Activated T-helper 2 cell treated with anti-CD3 and anti-CD28 coated beads, Interferon-gamma antibody, Interleukin-2, Interleukin-4, amounts not matched to agents 10 μg/mL and 5 μg/mL and 100 μg/mL, durations not matched to agents 14 hours and 24 hours and 36 hours (primary cell): ENCODE measurements at regions not wholly inside any gene's neighbourhood (a gene's known extent, or its start where the extent isn't known, plus 50 kb on each side); places are given as distances from the start of the nearest gene placed in this dataset.
"Not testable (repeated sequence)": the region's sequence is repeated elsewhere in the genome, so short reads cannot be mapped to it uniquely, and the experiment has no call there.

Experiments
- DNase-seq: peaks from one replicate; pipeline ENCODE4 v3.0.0; 2021; ENCODE audit warnings: low spot score
- H3K27ac Mint-ChIP-seq: one replicate; pipeline ENCODE4 v1.8.0; 2021; ENCODE audit warnings: mixed read lengths
- H3K27me3 Mint-ChIP-seq: one replicate; pipeline ENCODE4 v1.8.0; 2021; ENCODE audit warnings: low read depth, mixed read lengths
- H3K36me3 Mint-ChIP-seq: one replicate; pipeline ENCODE4 v1.8.0; 2021; ENCODE audit warnings: low read depth, mixed read lengths
- H3K4me1 Mint-ChIP-seq: one replicate; pipeline ENCODE4 v1.8.0; 2021; ENCODE audit warnings: low read depth, mixed read lengths
- H3K4me3 Mint-ChIP-seq: one replicate; pipeline ENCODE4 v1.8.0; 2021; ENCODE audit warnings: low read depth, mild to moderate bottlenecking, moderate library complexity, mixed read lengths
- H3K9me3 Mint-ChIP-seq: one replicate; pipeline ENCODE4 v1.8.0; 2021; ENCODE audit warnings: mixed read lengths
- intact Hi-C: fragments of 100-400 bp; cut with micrococcal nuclease; formaldehyde crosslinking; loops from one replicate; pipeline ENCODE4 v1.15.1; 2023

DNA sequence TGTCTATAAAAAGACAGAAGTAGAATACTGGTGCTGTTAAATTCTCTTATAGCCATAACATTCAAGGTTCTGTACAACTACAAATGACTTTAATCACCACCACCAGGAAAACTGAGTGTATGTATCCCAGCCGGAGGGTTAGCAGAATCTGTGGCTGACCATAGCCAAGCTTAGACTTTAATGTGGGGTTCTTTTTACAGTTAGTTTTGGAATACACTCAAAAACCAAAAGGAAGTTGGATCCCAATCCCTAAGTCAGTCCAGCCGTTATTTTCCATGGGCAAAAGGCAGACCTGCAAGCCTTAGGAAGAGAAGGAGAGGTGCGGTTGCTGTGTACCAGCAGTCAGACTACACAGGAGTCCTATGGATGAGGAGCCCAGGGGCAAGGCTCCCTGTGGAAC is 179.8 kb downstream of the ENC1 start:
- Mint-ChIP-seq H3K27ac (no peak overlapping the region), H3K4me1 (no peaks in the 10 kb centered on the region), H3K36me3 (no peaks in the 10 kb centered on the region), H3K4me3 (no peak overlapping the region), H3K27me3 (peaks cover 12% of the 10 kb centered on the region), H3K9me3 (no peaks in the 10 kb centered on the region)
- intact Hi-C loops: no loop called here
- no peak for DNase-seq

DNA sequence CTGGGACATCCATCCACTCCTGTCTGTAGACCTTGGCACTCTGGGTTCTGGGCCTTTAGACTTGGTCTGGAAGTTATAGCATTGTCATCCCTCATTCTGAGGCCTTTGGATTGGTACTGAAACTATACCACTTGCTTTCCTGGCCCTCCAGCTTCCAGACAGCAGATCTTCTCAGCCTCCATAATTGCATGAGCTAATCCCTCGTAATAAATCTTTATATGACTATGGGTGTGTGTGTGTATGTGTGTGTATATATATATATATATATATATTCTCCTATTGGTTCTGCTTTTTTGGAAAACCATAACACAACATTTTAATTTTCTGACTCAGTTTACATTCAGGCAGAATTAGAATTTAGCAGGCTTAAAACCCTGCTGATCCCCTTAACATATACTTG is 180.5 kb downstream of the ENC1 start:
- H3K9me3 Mint-ChIP-seq: no peaks in the 10 kb centered on the region
- peaks cover 12% of the 10 kb centered on the region for H3K27me3 Mint-ChIP-seq
- no peak overlapping the region for H3K4me3 Mint-ChIP-seq

DNA sequence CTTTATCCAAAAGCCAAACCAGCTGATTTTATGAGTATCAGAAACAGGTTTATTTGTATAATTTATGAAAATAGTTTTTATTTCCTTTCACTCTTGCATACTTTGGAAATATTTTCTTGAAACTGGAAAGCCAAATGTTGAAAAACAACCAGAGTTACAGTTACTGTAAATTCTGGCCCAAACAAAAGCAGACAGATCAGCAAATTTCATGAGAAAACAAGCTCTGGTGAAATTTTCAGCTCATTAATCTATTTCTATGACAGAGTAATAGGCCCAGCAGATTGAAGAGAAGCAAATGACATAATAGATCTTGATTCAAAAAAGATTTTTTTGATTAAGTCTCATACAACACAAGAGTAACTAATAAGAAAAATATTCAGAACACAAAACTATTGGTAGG is 182.7 kb downstream of the ENC1 start:
- no peaks in the 10 kb centered on the region for H3K9me3 Mint-ChIP-seq
- no peaks in the 10 kb centered on the region for H3K4me1 Mint-ChIP-seq
- H3K36me3 Mint-ChIP-seq: no peaks in the 10 kb centered on the region
- H3K27ac Mint-ChIP-seq: no peak overlapping the region
- intact Hi-C loops: no loop called here
- peaks cover 12% of the 10 kb centered on the region for H3K27me3 Mint-ChIP-seq
- H3K4me3 Mint-ChIP-seq: no peak overlapping the region
- DNase-seq: no peak

More for the DNA sequence above, 180.5 kb downstream of the ENC1 start:
- intact Hi-C loops: no loop called here
- no peak overlapping the region for H3K27ac Mint-ChIP-seq
- H3K36me3 Mint-ChIP-seq: no peaks in the 10 kb centered on the region
- no peaks in the 10 kb centered on the region for H3K4me1 Mint-ChIP-seq
- no peak for DNase-seq

DNA sequence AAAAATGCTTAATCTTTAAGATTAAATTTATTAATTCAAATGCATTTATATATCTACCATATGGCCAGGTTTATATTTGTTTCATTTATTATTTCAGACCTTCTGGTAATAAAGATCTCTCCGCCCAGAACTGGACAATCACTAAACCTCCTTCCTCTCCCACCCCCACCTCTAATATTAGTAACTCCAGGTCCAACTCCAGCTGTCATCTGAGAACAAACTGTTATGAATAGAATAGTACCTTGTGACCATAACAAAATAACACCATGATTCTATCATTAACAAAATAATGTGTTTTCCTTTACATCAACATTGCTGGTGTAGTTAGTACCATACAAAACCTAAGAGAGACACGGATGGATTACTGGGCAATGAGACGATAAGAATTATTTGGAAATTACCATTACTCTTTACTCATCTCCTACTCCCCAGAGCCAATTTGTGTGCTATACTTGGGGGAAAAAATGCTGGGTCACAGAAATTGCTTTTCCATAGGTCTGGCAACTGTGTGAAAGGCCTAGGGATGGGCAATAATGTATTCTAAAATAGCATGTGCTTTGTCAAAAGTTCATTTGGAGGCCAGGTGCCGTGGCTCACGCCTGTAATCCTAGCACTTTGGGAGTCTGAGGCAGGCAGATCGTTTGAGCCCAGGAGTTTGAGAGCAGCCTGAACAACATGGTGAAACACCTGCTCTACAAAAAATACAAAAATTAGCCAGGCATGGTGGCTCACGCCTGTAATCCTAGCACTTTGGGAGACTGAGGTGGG is 186.1 kb downstream of the ENC1 start:
- Mint-ChIP-seq H3K4me3 (no peak overlapping the region), H3K27me3 (peaks cover 9% of the 10 kb centered on the region)
- intact Hi-C loops: no loop called here

DNA sequence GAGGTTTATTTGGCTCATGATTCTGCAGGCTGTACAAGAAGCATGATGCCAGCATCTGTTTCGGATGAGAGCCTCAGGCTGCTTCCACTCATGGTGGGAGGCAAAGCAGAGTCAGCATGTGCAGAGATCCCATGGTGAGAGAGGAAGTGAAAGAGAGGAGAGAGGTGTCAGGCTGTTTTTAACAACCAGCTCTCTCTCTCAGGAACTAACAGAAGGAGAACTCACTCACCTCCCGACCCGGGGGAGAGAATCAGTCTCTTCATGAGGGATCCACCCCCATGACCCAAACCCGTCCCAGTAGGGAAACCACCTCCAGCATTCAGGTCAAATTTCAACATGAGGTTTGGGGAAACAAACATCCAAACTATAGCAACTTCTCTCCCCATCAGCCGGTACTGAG is 187.7 kb downstream of the ENC1 start:
- Mint-ChIP-seq H3K4me3 (no peak overlapping the region), H3K27me3 (peaks cover 11% of the 10 kb centered on the region), H3K9me3 (no peaks in the 10 kb centered on the region), H3K4me1 (no peaks in the 10 kb centered on the region), H3K27ac (no peak overlapping the region), H3K36me3 (no peaks in the 10 kb centered on the region)
- no peak for DNase-seq
- intact Hi-C loops: no loop called here

More for the DNA sequence above, 186.1 kb downstream of the ENC1 start:
- no peak for DNase-seq
- no peaks in the 10 kb centered on the region for H3K4me1 Mint-ChIP-seq
- H3K36me3 Mint-ChIP-seq: no peaks in the 10 kb centered on the region
- no peaks in the 10 kb centered on the region for H3K9me3 Mint-ChIP-seq
- H3K27ac Mint-ChIP-seq: no peak overlapping the region

DNA sequence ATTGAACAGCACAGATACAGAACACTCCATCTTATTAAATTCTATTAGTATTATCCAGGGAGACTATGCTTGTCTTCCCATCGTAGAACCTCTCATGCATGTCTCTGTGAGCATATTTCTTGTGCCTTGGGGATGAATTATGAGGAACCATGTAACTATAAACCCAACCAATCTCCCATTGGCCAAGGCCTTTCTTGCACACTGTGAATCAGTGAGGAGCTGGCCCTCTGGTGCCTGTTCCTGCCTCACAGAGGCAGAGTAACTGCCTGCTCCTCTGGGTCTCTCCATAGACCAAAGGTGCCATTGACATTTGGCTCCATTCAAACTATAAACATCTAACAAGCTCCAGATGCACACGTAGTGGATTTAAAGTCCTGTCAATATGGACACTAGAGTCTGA is 190.4 kb downstream of the ENC1 start:
- Mint-ChIP-seq H3K36me3 (no peaks in the 10 kb centered on the region), H3K9me3 (no peaks in the 10 kb centered on the region), H3K4me3 (no peak overlapping the region), H3K27me3 (peaks cover 7% of the 10 kb centered on the region), H3K4me1 (no peaks in the 10 kb centered on the region), H3K27ac (no peak overlapping the region)
- intact Hi-C loops: no loop called here
- DNase-seq: no peak

DNA sequence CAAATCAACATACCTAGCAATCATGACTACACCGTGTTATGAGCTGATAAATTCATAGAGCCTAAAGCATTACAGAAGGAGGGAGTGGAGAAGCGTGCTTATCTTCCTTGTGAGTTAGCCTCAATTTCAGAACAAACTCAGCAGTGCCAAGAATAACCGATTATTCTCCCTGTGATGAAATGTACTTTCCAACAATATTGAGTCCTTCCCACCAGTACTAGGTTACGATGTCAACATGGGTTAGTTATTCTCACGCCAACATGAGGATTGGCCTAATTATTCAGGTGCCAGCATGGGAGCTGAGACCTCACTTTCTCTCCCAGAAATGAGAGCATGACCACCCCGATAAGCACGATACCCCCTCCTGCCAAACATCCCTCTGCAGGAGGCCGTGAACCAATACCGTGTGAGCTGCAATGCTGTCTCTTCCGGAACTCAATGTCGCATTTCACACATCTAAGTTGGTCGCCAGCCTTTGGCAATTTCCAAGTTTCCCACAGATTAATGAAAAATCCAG is 193.7 kb downstream of the ENC1 start:
- Mint-ChIP-seq H3K36me3 (no peaks in the 10 kb centered on the region), H3K4me1 (no peaks in the 10 kb centered on the region), H3K9me3 (no peaks in the 10 kb centered on the region), H3K27me3 (peaks cover 6% of the 10 kb centered on the region), H3K27ac (no peak overlapping the region), H3K4me3 (no peak overlapping the region)
- no peak for DNase-seq
- intact Hi-C loops: no loop called here

DNA sequence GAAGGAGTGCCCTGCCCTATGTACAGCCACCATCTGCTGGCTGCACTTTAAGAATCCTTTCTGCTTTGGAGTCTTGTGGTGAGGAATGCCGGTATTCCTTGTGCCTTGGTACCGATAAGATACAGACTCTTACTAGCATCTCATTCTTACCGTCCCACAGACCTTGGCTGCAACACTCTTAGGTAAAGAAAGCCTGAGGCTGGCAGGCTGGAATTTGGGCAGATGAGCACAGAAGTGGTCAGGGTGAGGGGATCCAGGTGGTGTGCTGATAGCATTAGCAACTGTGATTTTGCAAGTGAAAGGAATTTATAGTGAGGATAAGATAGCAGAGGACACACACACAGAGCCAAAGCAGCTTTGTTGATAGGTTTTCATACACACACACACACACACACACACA is 198.1 kb downstream of the ENC1 start:
- intact Hi-C loops: no loop called here
- Mint-ChIP-seq H3K36me3 (no peaks in the 10 kb centered on the region), H3K27ac (no peak overlapping the region), H3K9me3 (no peaks in the 10 kb centered on the region), H3K27me3 (peaks cover 6% of the 10 kb centered on the region), H3K4me3 (no peak overlapping the region), H3K4me1 (no peaks in the 10 kb centered on the region)
- DNase-seq: no peak

DNA sequence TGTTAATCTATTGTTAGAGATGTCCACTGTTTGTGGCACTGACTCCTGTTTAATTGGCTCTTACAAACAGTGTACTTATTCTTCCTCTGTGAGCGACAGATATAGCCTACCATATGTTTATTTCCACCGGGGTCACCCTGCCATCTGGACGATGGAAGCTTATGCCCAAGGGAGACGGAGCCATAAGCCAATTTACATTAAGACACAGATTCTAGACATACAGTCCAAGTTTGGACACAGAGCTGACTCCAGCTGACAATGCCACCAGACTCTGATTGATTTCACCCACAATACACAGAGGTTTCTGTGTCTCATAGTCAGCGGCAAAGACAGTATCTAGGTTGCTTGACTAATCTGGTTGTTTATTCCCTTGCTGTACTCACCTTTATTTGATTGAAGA is 198.9 kb downstream of the ENC1 start:
- DNase-seq: no peak
- H3K36me3 Mint-ChIP-seq: no peaks in the 10 kb centered on the region
- intact Hi-C loops: no loop called here
- H3K27ac Mint-ChIP-seq: no peak overlapping the region
- no peak overlapping the region for H3K4me3 Mint-ChIP-seq
- H3K27me3 Mint-ChIP-seq: peaks cover 6% of the 10 kb centered on the region
- H3K4me1 Mint-ChIP-seq: no peaks in the 10 kb centered on the region
- H3K9me3 Mint-ChIP-seq: no peaks in the 10 kb centered on the region

DNA sequence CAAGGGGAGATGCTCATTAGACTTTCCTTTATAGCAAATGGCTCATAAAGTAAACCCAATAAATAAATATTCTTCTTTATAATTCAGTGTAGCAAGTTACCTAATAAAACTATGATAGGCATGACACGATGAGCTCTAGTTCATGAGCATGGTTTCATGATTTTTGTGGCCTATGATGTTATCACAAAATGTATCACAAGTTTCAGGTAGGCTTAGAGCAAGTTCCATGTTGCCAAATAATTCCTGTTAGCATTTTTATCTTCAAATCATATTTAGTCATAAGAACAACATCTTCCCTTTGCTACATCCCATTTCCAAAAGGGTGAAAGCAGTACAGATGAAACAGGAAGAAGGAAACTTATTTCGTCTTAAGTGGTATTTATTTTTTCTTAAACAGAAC is 200.2 kb downstream of the ENC1 start:
- Mint-ChIP-seq H3K27ac (no peak overlapping the region), H3K27me3 (peaks cover 6% of the 10 kb centered on the region), H3K36me3 (no peaks in the 10 kb centered on the region), H3K4me1 (no peaks in the 10 kb centered on the region), H3K4me3 (no peak overlapping the region), H3K9me3 (no peaks in the 10 kb centered on the region)
- intact Hi-C loops: no loop called here
- DNase-seq: no peak

DNA sequence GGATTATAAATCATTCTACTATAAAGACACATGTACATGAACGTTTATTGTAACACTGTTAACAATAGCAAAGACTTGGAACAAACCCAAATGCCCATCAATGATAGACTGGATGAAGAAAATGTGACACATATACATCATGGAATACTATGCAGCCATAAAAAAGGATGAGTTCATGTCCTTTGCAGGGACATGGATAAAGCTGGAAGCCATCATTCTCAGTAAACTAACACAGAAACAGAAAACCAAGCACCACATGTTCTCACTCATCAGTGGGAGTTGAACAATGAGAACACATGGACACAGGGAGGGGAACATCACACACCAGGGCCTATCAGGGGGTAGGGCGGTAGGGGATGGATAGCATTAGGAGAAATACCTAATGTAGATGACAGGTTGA is 202.7 kb downstream of the ENC1 start:
- intact Hi-C loops: not testable (repeated sequence)

DNA sequence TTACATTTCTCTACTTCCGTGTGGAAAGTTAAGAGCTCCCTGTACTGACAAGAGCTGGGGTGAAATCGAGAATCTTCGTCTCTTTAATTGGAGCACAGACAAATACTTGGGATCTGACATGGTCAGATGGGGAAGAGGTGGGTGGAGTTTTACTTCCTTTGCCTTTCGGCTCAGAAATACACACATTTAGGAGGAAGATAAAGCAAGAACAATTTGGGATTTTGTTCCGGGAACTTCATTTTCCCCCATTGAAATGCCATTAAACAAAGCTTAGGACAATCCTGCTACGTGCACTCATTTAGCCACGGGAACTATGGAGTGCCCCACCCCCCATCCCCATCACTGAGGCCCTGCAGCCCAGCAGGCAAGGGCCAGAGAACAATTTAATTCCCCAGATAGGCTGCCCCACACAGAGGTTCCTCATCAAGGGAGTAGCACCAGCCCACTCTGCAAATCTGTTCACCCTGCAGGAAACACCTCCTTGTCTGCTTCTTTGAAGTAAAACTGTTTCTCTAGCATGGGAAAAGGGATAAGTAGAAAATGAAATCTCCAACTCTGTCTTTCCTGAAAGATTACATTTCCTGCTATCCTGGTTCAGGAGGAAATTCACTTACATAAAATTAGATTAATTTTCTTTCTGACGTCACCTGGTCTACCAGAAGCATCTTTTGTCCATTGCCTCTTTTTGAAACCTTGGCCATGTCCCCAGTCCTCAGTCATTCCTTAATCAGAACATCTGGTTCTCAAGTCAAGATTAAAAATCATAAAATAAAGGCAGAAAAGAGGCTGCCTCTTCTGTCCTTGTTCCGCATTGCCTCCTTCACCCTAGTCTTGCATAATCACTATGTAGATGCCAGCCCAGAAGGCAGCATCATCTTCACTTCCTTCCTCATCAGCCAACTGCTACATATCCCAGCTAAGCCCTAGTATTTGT is 206.4 kb downstream of the ENC1 start:
- intact Hi-C loops: no loop called here
- Mint-ChIP-seq H3K36me3 (no peaks in the 10 kb centered on the region), H3K27ac (no peak overlapping the region), H3K4me3 (no peak overlapping the region), H3K9me3 (no peaks in the 10 kb centered on the region), H3K27me3 (peaks cover 23% of the 10 kb centered on the region), H3K4me1 (no peaks in the 10 kb centered on the region)
- DNase-seq: no peak

More for the DNA sequence above, 202.7 kb downstream of the ENC1 start:
- H3K4me3 Mint-ChIP-seq, H3K27ac Mint-ChIP-seq, DNase-seq, H3K9me3 Mint-ChIP-seq, H3K36me3 Mint-ChIP-seq, H3K4me1 Mint-ChIP-seq: not testable (repeated sequence)
- peaks cover 13% of the 10 kb centered on the region for H3K27me3 Mint-ChIP-seq
